A549 (cell line): ENCODE measurements at regions not wholly inside any gene's neighbourhood (a gene's known extent, or its start where the extent isn't known, plus 50 kb on each side); places are given as distances from the start of the nearest gene placed in this dataset.

Source experiments
- ATAC-seq, 2 experiments: fragments of 200-7000 bp in 1 of 2; fragments of >200 bp in 1 of 2; cut with Nextera tagmentation in 1 of 2; cut with Tn5 transposase in 1 of 2; 3 replicates each; pipeline versions ENCODE4 v1.8.0 to v1.9.1; 2018 to 2020; ENCODE audit warnings: mild to moderate bottlenecking in 1 of 2, moderate library complexity in 1 of 2
- CTCF ChIA-PET: fragments of 300-600 bp; sonication (Branson Sonifier 250); formaldehyde crosslinking; extraction: SDS; loops from one replicate; lab custom pipeline; 2021; ENCODE audit warnings: antibody characterized with exemption, inconsistent platforms; lab: Yijun Ruan, JAX
- POLR2A ChIA-PET: fragments of 350-600 bp; formaldehyde crosslinking; extraction: SDS; loops from one replicate; lab custom pipeline; 2021; ENCODE audit warnings: antibody characterized with exemption, inconsistent platforms; lab: Yijun Ruan, JAX
- DNase-seq, 2 experiments: peaks; one replicate each; pipeline versions ENCODE4 v3.0.0 to v3.0.0-alpha.2; 2011 to 2016; ENCODE audit warnings: low read depth in 1 of 2, low spot score in 1 of 2
- FAIRE-seq: peaks from 2 replicates; lab custom pipeline; 2011; peaks lifted over from hg19 to GRCh38; lab: Jason Lieb, UNC
- H3K27ac ChIP-seq, 2 experiments: fragments of >200 bp; sonication (Bioruptor Twin); formaldehyde crosslinking; 3 replicates each; pipeline ENCODE4 v1.5.1; 2016 to 2017
- H3K4me1 ChIP-seq: fragments of >200 bp; sonication (Bioruptor Twin); formaldehyde crosslinking; 3 replicates; pipeline ENCODE4 v1.6.1; 2016
- H3K4me2 ChIP-seq: fragments of >200 bp; sonication (Bioruptor Twin); formaldehyde crosslinking; 3 replicates; pipeline ENCODE4 v1.6.1; 2016
- H3K4me3 ChIP-seq: fragments of >200 bp; sonication (Bioruptor Twin); formaldehyde crosslinking; 3 replicates; pipeline ENCODE4 v1.5.1; 2016
- H3K9me3 ChIP-seq: fragments of >200 bp; sonication (Bioruptor Twin); formaldehyde crosslinking; 3 replicates; pipeline ENCODE4 v1.6.1; 2016
- BHLHE40 ChIP-seq: IDR thresholded peaks from 2 replicates; pipeline ENCODE4 v1.6.1; 2012; ENCODE audit warnings: low read depth, low read length, inconsistent platforms
- CBX2 ChIP-seq: fragments of 200-600 bp; sonication (generic); IDR thresholded peaks from 2 replicates; pipeline ENCODE4 v1.6.1; 2016; ENCODE audit warnings: low read depth, mild to moderate bottlenecking, borderline replicate concordance
- CBX8 ChIP-seq: fragments of 200-600 bp; sonication (generic); IDR thresholded peaks from 2 replicates; pipeline ENCODE4 v1.6.1; 2016
- CHD2 ChIP-seq: fragments of 150-350 bp; IDR thresholded peaks from 2 replicates; pipeline ENCODE4 v1.6.1; 2014; ENCODE audit warnings: low read length; ENCODE audit not compliant: partially characterized antibody
- EHMT2 ChIP-seq: fragments of 200-600 bp; sonication (generic); IDR thresholded peaks from 2 replicates; pipeline ENCODE4 v1.6.1; 2016; ENCODE audit warnings: antibody characterized with exemption, low read depth, mild to moderate bottlenecking, moderate library complexity
- FOSL2 ChIP-seq, 2 experiments: fragments of 450-650 bp in 1 of 2; fragments of >200 bp in 1 of 2; sonication (Bioruptor Twin) in 1 of 2; formaldehyde crosslinking; IDR thresholded peaks; 2 replicates each; pipeline versions ENCODE4 v1.5.0 to v1.6.1; 2016 to 2020; ENCODE audit warnings: mild to moderate bottlenecking in 1 of 2, moderate library complexity in 1 of 2
- HDAC2 ChIP-seq: fragments of 200-600 bp; sonication (generic); IDR thresholded peaks from 2 replicates; pipeline ENCODE4 v1.6.1; 2016
- HOXA7 ChIP-seq: fragments of 250-450 bp; sonication (Bioruptor Pico); IDR thresholded peaks from 2 replicates; pipeline ENCODE4 v1.5.0; 2020; ENCODE audit warnings: mild to moderate bottlenecking, moderate library complexity
- HOXB13 ChIP-seq: fragments of 250-450 bp; sonication (Bioruptor Pico); IDR thresholded peaks from 2 replicates; pipeline ENCODE4 v1.5.0; 2020; ENCODE audit warnings: low read depth, mild to moderate bottlenecking, moderate library complexity
- MAFK ChIP-seq: fragments of 450-650 bp; IDR thresholded peaks from 2 replicates; pipeline ENCODE4 v1.6.1; 2014; ENCODE audit not compliant: partially characterized antibody
- NPAS2 ChIP-seq: fragments of 250-450 bp; sonication (Bioruptor Pico); IDR thresholded peaks from 2 replicates; pipeline ENCODE4 v1.8.0; 2022; ENCODE audit warnings: mild to moderate bottlenecking, moderate library complexity, borderline replicate concordance
- NR3C1 ChIP-seq: fragments of >200 bp; sonication (Bioruptor Twin); formaldehyde crosslinking; IDR thresholded peaks from 3 replicates; pipeline ENCODE4 v1.6.1; 2017
- PHF8 ChIP-seq: fragments of 200-600 bp; sonication (generic); IDR thresholded peaks from 2 replicates; pipeline ENCODE4 v1.6.1; 2016; ENCODE audit warnings: low read depth, mild to moderate bottlenecking, antibody characterized with exemption, moderate library complexity, borderline replicate concordance
- POLR2AphosphoS2 ChIP-seq: conservative IDR thresholded peaks from 2 replicates; pipeline ENCODE4 v1.6.1; 2012; ENCODE audit warnings: low read length, improper control_type of control experiment, inconsistent platforms
- RAD21 ChIP-seq, 2 experiments: fragments of >200 bp in 1 of 2; sonication (Bioruptor Twin) in 1 of 2; formaldehyde crosslinking in 1 of 2; IDR thresholded peaks in 1 of 2; conservative IDR thresholded peaks in 1 of 2; 2 replicates in 1 of 2; 3 replicates in 1 of 2; pipeline ENCODE4 v1.6.1; 2012 to 2018; ENCODE audit warnings: inconsistent platforms in 1 of 2
- RNF2 ChIP-seq: fragments of 200-600 bp; sonication (generic); IDR thresholded peaks from 2 replicates; pipeline ENCODE4 v1.6.1; 2016; ENCODE audit warnings: low read depth, mild to moderate bottlenecking, antibody characterized with exemption, moderate library complexity, borderline replicate concordance
- SMC3 ChIP-seq: fragments of >200 bp; sonication (Bioruptor Twin); formaldehyde crosslinking; IDR thresholded peaks from 3 replicates; pipeline ENCODE4 v1.6.1; 2018; ENCODE audit warnings: inconsistent platforms
- TP53 ChIP-seq: fragments of 250-450 bp; sonication (Bioruptor Pico); IDR thresholded peaks from 2 replicates; pipeline ENCODE4 v1.5.0; 2021; ENCODE audit warnings: mild to moderate bottlenecking, moderate library complexity
- ZSCAN20 ChIP-seq: fragments of 250-450 bp; sonication (Bioruptor Pico); IDR thresholded peaks from 2 replicates; pipeline ENCODE4 v1.8.0; 2022; ENCODE audit warnings: mild to moderate bottlenecking, moderate library complexity
- WGBS: methylation state at CpG from one replicate; pipeline ENCODE4 v1.1.6; 2017; ENCODE audit errors: missing lambda C conversion rate; 5-methylcytosine and 5-hydroxymethylcytosine counted together
- TF ChIP-seq, protein P1 (sequence below): IDR thresholded peaks from 2 replicates; pipeline ENCODE4 v1.6.1; 2012
- TF ChIP-seq, protein P2 (sequence below): fragments of 150-350 bp; IDR thresholded peaks from 2 replicates; pipeline ENCODE4 v1.6.1; 2014; ENCODE audit warnings: low read depth, mild to moderate bottlenecking, low read length
- TF ChIP-seq, protein P3 (sequence below): fragments of >200 bp; sonication (Bioruptor Twin); formaldehyde crosslinking; IDR thresholded peaks from 2 replicates; pipeline ENCODE4 v1.6.1; 2016
- TF ChIP-seq, protein P4 (sequence below): fragments of >200 bp; sonication (Bioruptor Twin); formaldehyde crosslinking; IDR thresholded peaks from 3 replicates; pipeline ENCODE4 v1.6.1; 2016
- TF ChIP-seq, protein P5 (sequence below): IDR thresholded peaks from 2 replicates; pipeline ENCODE4 v1.6.1; 2012

DNA sequence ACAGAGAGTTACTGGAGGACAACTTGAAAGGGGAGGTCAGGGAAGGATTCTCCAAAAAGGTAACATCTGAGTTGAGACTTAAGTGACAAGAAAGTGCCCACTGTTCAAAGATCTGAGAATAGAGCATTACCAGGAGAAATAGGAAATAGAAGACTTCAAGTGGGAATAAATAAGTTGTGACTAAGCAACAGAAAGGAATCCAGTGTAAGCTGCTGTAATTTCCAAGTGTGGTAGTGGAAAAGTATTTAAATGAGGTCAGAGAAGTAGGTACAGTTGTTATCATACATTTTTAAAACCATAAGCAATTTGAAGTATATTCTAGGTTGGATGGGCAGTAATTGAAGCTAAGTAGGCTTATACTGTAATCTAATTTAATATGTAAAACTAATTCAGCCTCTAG is 211.9 kb downstream of the FBXO8 start (continued):
- TF ChIP-seq, protein P1, sequence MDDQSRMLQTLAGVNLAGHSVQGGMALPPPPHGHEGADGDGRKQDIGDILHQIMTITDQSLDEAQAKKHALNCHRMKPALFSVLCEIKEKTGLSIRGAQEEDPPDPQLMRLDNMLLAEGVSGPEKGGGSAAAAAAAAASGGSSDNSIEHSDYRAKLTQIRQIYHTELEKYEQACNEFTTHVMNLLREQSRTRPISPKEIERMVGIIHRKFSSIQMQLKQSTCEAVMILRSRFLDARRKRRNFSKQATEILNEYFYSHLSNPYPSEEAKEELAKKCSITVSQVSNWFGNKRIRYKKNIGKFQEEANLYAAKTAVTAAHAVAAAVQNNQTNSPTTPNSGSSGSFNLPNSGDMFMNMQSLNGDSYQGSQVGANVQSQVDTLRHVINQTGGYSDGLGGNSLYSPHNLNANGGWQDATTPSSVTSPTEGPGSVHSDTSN = no peak
- no peak for TF ChIP-seq HOXB13 (CRISPR knock-in tag)

DNA sequence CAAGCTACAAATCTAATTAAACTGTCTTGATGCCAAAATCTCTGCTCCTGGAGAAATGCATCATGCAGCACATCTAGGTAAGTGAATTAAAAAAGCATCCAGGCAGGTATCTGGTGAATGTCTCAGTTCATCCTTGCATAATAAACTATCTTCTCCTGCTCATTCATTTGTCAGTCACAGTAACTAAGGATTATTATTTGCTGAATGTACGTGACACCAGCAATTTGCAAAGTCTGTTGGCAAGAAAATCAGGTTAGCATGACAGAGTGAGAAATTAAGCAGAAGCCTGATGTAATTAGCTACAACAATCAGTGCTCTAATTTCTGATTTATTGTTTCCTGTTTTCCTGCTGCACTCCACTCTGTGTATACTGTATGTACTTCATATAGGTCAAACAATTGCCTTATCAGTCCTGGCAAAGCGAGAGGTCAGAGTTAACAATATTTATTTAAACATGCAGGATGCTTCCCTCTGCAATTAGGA is 213.6 kb downstream of the FBXO8 start:
- CTCF ChIA-PET = no interaction called here
- H3K9me3 ChIP-seq = no peaks in the 10 kb centered on the region
- no peak for DNase-seq

DNA sequence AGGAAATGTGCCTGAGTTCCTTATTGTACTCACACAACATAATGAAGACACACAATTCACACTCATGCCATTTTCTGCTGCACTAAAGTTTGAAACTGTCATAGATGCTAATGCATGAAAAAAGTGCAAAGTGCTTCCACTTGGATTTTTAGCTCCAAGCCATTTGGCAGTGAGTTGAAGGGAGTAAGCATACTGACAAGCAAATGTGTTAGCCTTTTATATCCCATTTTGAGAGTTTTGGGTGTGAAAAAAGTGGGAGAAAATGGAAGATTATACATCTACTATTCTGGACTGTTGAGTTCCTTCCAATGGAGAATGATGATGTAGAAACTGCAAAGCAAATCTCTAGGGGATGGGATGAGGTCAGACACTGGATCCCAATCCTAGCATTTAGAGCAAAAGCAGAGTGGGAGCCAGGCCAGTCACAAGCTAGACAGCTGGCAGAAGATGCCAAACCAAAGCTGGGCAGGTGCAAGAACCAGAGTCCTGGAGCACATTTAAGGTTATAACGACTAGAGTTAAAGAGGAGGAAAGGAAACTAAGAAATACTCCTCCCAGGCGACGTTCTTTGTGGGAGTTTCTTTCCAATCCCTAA is 216.8 kb downstream of the FBXO8 start:
- Histone ChIP-seq H3K27ac (no peak overlapping the region), H3K4me1 (no peaks in the 10 kb centered on the region), H3K4me3 (no peak overlapping the region), H3K9me3 (no peaks in the 10 kb centered on the region), H3K4me2 (no peak overlapping the region)
- ATAC-seq = no peak
- TF ChIP-seq PHF8 (no peak), HOXA7 (CRISPR knock-in tag) (no peak), MAFK (no peak), RNF2 (no peak), HDAC2 (no peak), POLR2AphosphoS2 (no peak), FOSL2 (IDR thresholded peaks at IDR 0.05) (no peak), FOSL2 (CRISPR knock-in tag; IDR thresholded peaks at IDR 0.05) (no peak)
- POLR2A ChIA-PET = no interaction called here
- WGBS = 36% methylated on average over 3 of the region's 3 CpGs
- FAIRE-seq = no peak
- no peak for DNase-seq
- CTCF ChIA-PET = no interaction called here

More for the DNA sequence above, 213.6 kb downstream of the FBXO8 start:
- Histone ChIP-seq H3K4me3 (no peak overlapping the region), H3K4me2 (no peak overlapping the region), H3K4me1 (no peaks in the 10 kb centered on the region), H3K27ac (no peak overlapping the region)
- POLR2A ChIA-PET = no interaction called here
- ATAC-seq = no peak
- 58% methylated on average over 2 of the region's 2 CpGs for WGBS
- no peak for FAIRE-seq
- TF ChIP-seq, protein P2, sequence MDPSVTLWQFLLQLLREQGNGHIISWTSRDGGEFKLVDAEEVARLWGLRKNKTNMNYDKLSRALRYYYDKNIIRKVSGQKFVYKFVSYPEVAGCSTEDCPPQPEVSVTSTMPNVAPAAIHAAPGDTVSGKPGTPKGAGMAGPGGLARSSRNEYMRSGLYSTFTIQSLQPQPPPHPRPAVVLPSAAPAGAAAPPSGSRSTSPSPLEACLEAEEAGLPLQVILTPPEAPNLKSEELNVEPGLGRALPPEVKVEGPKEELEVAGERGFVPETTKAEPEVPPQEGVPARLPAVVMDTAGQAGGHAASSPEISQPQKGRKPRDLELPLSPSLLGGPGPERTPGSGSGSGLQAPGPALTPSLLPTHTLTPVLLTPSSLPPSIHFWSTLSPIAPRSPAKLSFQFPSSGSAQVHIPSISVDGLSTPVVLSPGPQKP = no peak
- TF ChIP-seq EHMT2 = no peak
- TF ChIP-seq, protein P3, sequence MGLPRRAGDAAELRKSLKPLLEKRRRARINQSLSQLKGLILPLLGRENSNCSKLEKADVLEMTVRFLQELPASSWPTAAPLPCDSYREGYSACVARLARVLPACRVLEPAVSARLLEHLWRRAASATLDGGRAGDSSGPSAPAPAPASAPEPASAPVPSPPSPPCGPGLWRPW = no peak
- TF ChIP-seq, protein P4, sequence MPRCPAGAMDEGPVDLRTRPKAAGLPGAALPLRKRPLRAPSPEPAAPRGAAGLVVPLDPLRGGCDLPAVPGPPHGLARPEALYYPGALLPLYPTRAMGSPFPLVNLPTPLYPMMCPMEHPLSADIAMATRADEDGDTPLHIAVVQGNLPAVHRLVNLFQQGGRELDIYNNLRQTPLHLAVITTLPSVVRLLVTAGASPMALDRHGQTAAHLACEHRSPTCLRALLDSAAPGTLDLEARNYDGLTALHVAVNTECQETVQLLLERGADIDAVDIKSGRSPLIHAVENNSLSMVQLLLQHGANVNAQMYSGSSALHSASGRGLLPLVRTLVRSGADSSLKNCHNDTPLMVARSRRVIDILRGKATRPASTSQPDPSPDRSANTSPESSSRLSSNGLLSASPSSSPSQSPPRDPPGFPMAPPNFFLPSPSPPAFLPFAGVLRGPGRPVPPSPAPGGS = no peak
- TF ChIP-seq NR3C1 = no peak
- no peak for TF ChIP-seq PHF8
- no peak for TF ChIP-seq TP53
- no peak for TF ChIP-seq MAFK
- no peak for TF ChIP-seq SMC3
- TF ChIP-seq, protein P5, sequence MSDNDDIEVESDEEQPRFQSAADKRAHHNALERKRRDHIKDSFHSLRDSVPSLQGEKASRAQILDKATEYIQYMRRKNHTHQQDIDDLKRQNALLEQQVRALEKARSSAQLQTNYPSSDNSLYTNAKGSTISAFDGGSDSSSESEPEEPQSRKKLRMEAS = no peak
- TF ChIP-seq CHD2 = no peak
- TF ChIP-seq RAD21 (conservative IDR thresholded peaks at IDR 0.05 in 1 of 2, IDR thresholded peaks at IDR 0.05 in 1 of 2) = no peak
- no peak for TF ChIP-seq ZSCAN20 (CRISPR knock-in tag)
- no peak for TF ChIP-seq FOSL2 (IDR thresholded peaks at IDR 0.05)
- TF ChIP-seq FOSL2 (CRISPR knock-in tag; IDR thresholded peaks at IDR 0.05) = no peak
- no peak for TF ChIP-seq NPAS2
- no peak for TF ChIP-seq CBX8
- no peak for TF ChIP-seq BHLHE40
- no peak for TF ChIP-seq CBX2
